ENCODE measurements at regions not wholly inside any gene's neighbourhood (a gene's known extent, or its start where the extent isn't known, plus 50 kb on each side); places are given as distances from the start of the nearest gene placed in this dataset.

DNA sequence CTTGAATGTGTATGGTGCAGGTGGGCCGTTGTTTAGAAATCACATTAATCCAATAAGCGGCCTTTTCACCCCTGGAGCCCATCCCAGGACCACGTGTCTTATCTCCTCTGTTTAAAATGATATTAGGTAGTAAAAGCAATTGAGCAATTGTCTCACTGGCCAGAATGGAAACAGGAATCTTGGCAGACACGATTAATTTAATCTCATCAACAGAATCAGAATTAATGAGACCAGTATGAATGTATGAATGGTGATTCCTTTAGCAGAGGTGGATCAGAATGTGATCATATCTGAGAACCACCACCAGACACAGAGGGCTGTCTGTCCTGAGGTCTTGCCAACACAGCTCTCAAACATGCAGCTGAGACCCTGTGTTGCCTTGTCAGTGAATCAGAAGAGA lies 1591.4 kb downstream of the REEP3 start:
- TF ChIP-seq, protein P1, sequence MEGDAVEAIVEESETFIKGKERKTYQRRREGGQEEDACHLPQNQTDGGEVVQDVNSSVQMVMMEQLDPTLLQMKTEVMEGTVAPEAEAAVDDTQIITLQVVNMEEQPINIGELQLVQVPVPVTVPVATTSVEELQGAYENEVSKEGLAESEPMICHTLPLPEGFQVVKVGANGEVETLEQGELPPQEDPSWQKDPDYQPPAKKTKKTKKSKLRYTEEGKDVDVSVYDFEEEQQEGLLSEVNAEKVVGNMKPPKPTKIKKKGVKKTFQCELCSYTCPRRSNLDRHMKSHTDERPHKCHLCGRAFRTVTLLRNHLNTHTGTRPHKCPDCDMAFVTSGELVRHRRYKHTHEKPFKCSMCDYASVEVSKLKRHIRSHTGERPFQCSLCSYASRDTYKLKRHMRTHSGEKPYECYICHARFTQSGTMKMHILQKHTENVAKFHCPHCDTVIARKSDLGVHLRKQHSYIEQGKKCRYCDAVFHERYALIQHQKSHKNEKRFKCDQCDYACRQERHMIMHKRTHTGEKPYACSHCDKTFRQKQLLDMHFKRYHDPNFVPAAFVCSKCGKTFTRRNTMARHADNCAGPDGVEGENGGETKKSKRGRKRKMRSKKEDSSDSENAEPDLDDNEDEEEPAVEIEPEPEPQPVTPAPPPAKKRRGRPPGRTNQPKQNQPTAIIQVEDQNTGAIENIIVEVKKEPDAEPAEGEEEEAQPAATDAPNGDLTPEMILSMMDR (IDR thresholded peaks at IDR 0.05): no peak
- TF ChIP-seq POLR2A (IDR thresholded peaks at IDR 0.05): no peak

All from Peyer's patch (tissue), 4 donors.